Body of pancreas (tissue), 4 donors: ENCODE measurements at regions not wholly inside any gene's neighbourhood (a gene's known extent, or its start where the extent isn't known, plus 50 kb on each side); places are given as distances from the start of the nearest gene placed in this dataset.

Experiments
- POLR2A ChIP-seq, 3 donors: fragments of 450-650 bp; IDR thresholded peaks; one replicate each; pipeline ENCODE4 v1.6.1; 2016; ENCODE audit warnings: antibody characterized with exemption in 3 of 3, mild to moderate bottlenecking in 2 of 3
- TF ChIP-seq, protein P1 (sequence below), 7 experiments: fragments of 450-650 bp in 4 of 7; fragments of 200-600 bp in 3 of 7; sonication (generic) in 3 of 7; IDR thresholded peaks; one replicate each; pipeline ENCODE4 v1.5.1; 2016 to 2019; ENCODE audit warnings: antibody characterized with exemption in 7 of 7

DNA sequence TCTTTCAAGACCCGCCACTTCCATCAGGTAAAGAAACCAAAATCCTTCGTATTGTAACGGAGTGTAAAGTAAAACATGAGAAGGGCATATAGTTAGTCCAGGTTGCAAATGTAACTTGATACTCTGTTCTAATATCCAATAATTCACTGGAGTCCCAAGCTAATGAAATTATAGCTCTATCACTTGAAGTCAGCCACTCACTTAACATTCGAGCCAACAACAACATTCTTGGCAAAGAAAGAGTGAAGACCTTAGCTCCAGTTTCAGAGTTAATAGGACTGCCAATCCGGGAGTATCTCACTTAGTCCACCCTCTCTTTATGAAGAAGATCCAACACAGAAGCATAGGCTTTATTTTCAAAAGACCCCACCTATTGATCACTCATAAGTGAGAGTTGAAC, 298.0 kb upstream of the SOX11 start:
- TF ChIP-seq, protein P1, sequence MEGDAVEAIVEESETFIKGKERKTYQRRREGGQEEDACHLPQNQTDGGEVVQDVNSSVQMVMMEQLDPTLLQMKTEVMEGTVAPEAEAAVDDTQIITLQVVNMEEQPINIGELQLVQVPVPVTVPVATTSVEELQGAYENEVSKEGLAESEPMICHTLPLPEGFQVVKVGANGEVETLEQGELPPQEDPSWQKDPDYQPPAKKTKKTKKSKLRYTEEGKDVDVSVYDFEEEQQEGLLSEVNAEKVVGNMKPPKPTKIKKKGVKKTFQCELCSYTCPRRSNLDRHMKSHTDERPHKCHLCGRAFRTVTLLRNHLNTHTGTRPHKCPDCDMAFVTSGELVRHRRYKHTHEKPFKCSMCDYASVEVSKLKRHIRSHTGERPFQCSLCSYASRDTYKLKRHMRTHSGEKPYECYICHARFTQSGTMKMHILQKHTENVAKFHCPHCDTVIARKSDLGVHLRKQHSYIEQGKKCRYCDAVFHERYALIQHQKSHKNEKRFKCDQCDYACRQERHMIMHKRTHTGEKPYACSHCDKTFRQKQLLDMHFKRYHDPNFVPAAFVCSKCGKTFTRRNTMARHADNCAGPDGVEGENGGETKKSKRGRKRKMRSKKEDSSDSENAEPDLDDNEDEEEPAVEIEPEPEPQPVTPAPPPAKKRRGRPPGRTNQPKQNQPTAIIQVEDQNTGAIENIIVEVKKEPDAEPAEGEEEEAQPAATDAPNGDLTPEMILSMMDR (IDR thresholded peaks at IDR 0.05): no peak
- TF ChIP-seq POLR2A (IDR thresholded peaks at IDR 0.05): no peak
